Panc1 (cell line): ENCODE measurements at regions not wholly inside any gene's neighbourhood (a gene's known extent, or its start where the extent isn't known, plus 50 kb on each side); places are given as distances from the start of the nearest gene placed in this dataset.

Experiments used
- ATAC-seq: fragments of 200-7000 bp; cut with Tn5 transposase; 2 replicates; pipeline ENCODE4 v1.9.1; 2020; ENCODE audit warnings: mild to moderate bottlenecking, moderate library complexity
- BruUV-seq: library from RNA; stranded (reverse); fragments of 400-500 nt; replicated peaks from 2 replicates; lab custom pipeline; 2021; lab: Mats Ljungman, UMichigan
- CTCF ChIA-PET: fragments of 300-600 bp; sonication (Branson Sonifier 250); formaldehyde crosslinking; loops from one replicate; lab custom pipeline; 2022; ENCODE audit warnings: antibody characterized with exemption; lab: Charles Lee
- POLR2A ChIA-PET: fragments of 300-600 bp; sonication (Branson Sonifier 250); formaldehyde crosslinking; loops from one replicate; lab custom pipeline; 2022; ENCODE audit warnings: antibody characterized with exemption; lab: Charles Lee
- DNase-seq: peaks from one replicate; pipeline ENCODE4 v3.0.0-alpha.2; 2010; ENCODE audit warnings: low read depth, low spot score
- H3K27ac ChIP-seq: 2 replicates; pipeline ENCODE4 v1.5.1; 2011; ENCODE audit warnings: mild to moderate bottlenecking, low read length, inconsistent platforms
- H3K27me3 ChIP-seq: fragments of 200-500 bp; sonication (Bioruptor generic); 2 replicates; pipeline ENCODE4 v1.6.0; 2014; ENCODE audit warnings: low read length, inconsistent platforms; ENCODE audit not compliant: control insufficient read depth, insufficient read depth
- H3K36me3 ChIP-seq: fragments of 200-500 bp; sonication (Bioruptor generic); 2 replicates; pipeline ENCODE4 v1.5.1; 2014; ENCODE audit warnings: inconsistent platforms, mild to moderate bottlenecking, low read length, moderate library complexity; ENCODE audit not compliant: control insufficient read depth, insufficient read depth
- H3K4me1 ChIP-seq: 2 replicates; pipeline ENCODE4 v1.5.1; 2011; ENCODE audit warnings: inconsistent platforms, mild to moderate bottlenecking, low read length, moderate library complexity; ENCODE audit not compliant: control insufficient read depth, insufficient read depth
- H3K4me3 ChIP-seq, 2 experiments: 2 replicates each; pipeline ENCODE4 v1.5.1; 2011 to 2012; ENCODE audit warnings: low read depth in 2 of 2, low read length in 2 of 2, mild to moderate bottlenecking in 2 of 2, inconsistent platforms in 1 of 2, moderate library complexity in 1 of 2
- H3K9me3 ChIP-seq: fragments of 200-500 bp; sonication (Bioruptor generic); 2 replicates; pipeline ENCODE4 v1.5.1; 2014; ENCODE audit warnings: low read depth, mild to moderate bottlenecking, inconsistent platforms, low read length, moderate library complexity; ENCODE audit not compliant: control insufficient read depth, insufficient read depth
- POLR2AphosphoS5 ChIP-seq: IDR thresholded peaks from 2 replicates; pipeline ENCODE4 v1.6.1; 2012; ENCODE audit warnings: mild to moderate bottlenecking, low read depth, low read length, moderate library complexity
- SIN3A ChIP-seq: IDR thresholded peaks from 2 replicates; pipeline ENCODE4 v1.6.1; 2012; ENCODE audit warnings: low read depth, mild to moderate bottlenecking, low read length, moderate library complexity, borderline replicate concordance; ENCODE audit not compliant: insufficient read depth
- TCF7L2 ChIP-seq: IDR thresholded peaks from 2 replicates; pipeline ENCODE4 v1.6.1; 2011; ENCODE audit warnings: mild to moderate bottlenecking, low read depth, low read length, inconsistent platforms
- in situ Hi-C: cut with HindIII; loops from 2 replicates; pipeline ENCODE4 v1.10.0; 2016; ENCODE audit warnings: low sequenced_read_pairs, low pct_unique_long_range_greater_than_20kb
- intact Hi-C: fragments of 100-400 bp; cut with micrococcal nuclease; formaldehyde crosslinking; loops from one replicate; pipeline ENCODE4 v1.10.0; 2022; ENCODE audit not compliant: unreplicated experiment
- TF ChIP-seq, protein P1 (sequence below): fragments of 450-650 bp; IDR thresholded peaks from 2 replicates; pipeline ENCODE4 v1.5.1; 2017; ENCODE audit warnings: mild to moderate bottlenecking
- TF ChIP-seq, protein P2 (sequence below), 2 experiments: IDR thresholded peaks; 2 replicates each; pipeline ENCODE4 v1.6.1; 2011 to 2012; ENCODE audit warnings: low read depth in 2 of 2, control low read depth in 1 of 2, low read length in 1 of 2, mild to moderate bottlenecking in 1 of 2, moderate library complexity in 1 of 2; ENCODE audit not compliant: insufficient read depth in 1 of 2

DNA sequence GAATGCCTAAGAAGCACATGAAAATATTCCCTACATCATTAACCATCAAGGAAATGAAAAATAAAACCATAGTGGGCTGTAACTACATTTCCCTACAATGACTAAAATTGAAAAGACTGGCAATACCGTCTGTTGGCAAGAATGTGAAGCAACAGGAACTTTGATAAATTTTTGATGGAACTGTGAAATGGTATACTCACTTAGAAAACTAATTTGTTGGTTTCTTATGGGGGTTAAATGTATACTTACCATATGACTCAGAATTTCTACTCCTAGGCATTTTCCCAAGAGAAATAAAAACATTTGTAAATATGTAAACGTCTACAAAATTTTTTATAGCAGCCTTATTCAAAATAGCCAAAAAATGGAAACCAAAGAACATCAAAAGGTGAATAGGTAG lies 121.4 kb upstream of the PLEKHA5 start:
- intact Hi-C loops (no loop called here), in situ Hi-C loops (no loop called here)
- POLR2A ChIA-PET, result no interaction called here
- ATAC-seq (no peak), DNase-seq (no peak)
- no TSS peak for BruUV-seq
- TF ChIP-seq, protein P1, sequence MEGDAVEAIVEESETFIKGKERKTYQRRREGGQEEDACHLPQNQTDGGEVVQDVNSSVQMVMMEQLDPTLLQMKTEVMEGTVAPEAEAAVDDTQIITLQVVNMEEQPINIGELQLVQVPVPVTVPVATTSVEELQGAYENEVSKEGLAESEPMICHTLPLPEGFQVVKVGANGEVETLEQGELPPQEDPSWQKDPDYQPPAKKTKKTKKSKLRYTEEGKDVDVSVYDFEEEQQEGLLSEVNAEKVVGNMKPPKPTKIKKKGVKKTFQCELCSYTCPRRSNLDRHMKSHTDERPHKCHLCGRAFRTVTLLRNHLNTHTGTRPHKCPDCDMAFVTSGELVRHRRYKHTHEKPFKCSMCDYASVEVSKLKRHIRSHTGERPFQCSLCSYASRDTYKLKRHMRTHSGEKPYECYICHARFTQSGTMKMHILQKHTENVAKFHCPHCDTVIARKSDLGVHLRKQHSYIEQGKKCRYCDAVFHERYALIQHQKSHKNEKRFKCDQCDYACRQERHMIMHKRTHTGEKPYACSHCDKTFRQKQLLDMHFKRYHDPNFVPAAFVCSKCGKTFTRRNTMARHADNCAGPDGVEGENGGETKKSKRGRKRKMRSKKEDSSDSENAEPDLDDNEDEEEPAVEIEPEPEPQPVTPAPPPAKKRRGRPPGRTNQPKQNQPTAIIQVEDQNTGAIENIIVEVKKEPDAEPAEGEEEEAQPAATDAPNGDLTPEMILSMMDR, result no peak
- TF ChIP-seq POLR2AphosphoS5 (no peak), SIN3A (no peak), TCF7L2 (no peak)
- TF ChIP-seq, protein P2, sequence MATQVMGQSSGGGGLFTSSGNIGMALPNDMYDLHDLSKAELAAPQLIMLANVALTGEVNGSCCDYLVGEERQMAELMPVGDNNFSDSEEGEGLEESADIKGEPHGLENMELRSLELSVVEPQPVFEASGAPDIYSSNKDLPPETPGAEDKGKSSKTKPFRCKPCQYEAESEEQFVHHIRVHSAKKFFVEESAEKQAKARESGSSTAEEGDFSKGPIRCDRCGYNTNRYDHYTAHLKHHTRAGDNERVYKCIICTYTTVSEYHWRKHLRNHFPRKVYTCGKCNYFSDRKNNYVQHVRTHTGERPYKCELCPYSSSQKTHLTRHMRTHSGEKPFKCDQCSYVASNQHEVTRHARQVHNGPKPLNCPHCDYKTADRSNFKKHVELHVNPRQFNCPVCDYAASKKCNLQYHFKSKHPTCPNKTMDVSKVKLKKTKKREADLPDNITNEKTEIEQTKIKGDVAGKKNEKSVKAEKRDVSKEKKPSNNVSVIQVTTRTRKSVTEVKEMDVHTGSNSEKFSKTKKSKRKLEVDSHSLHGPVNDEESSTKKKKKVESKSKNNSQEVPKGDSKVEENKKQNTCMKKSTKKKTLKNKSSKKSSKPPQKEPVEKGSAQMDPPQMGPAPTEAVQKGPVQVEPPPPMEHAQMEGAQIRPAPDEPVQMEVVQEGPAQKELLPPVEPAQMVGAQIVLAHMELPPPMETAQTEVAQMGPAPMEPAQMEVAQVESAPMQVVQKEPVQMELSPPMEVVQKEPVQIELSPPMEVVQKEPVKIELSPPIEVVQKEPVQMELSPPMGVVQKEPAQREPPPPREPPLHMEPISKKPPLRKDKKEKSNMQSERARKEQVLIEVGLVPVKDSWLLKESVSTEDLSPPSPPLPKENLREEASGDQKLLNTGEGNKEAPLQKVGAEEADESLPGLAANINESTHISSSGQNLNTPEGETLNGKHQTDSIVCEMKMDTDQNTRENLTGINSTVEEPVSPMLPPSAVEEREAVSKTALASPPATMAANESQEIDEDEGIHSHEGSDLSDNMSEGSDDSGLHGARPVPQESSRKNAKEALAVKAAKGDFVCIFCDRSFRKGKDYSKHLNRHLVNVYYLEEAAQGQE (IDR thresholded peaks at IDR 0.05; ENCODE audit: insufficient read depth in 1 of 2, low read depth in 2 of 2, low read length in 1 of 2), result no peak
- Histone ChIP-seq H3K4me1 (no peaks in the 10 kb centered on the region), H3K36me3 (no peaks in the 10 kb centered on the region), H3K9me3 (no peaks in the 10 kb centered on the region), H3K27me3 (no peaks in the 10 kb centered on the region), H3K4me3 (no peak overlapping the region), H3K27ac (no peak overlapping the region)
- CTCF ChIA-PET, result no interaction called here

DNA sequence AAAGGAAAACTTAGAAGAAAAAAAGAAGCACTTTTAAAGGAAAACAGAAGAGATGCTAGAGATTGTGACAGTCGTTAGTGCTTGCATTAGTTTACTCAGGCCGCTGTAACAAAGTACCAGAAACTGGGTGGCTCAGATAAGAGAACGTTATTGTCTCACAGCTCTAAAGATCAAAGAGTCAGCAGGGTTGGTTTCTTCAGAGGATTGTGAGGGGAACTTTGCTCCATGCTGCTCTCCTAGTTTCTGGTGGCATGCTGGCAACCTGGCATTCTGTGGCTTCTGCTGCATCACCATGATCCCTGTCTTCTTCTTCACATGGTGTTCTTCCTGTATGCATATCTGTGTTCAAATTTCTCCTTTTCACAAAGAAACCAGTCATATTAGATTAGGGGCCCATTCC lies 119.4 kb upstream of the PLEKHA5 start:
- no peaks in the 10 kb centered on the region for H3K36me3 ChIP-seq
- no peak for ATAC-seq
- H3K4me1 ChIP-seq, result no peaks in the 10 kb centered on the region
- no peaks in the 10 kb centered on the region for H3K9me3 ChIP-seq
- intact Hi-C loops (no loop called here), in situ Hi-C loops (no loop called here)
- no peaks in the 10 kb centered on the region for H3K27me3 ChIP-seq
- no peak for DNase-seq
- TF ChIP-seq, protein P2 (IDR thresholded peaks at IDR 0.05; ENCODE audit: insufficient read depth in 1 of 2, low read depth in 2 of 2, low read length in 1 of 2), result no peak
- no peak for TF ChIP-seq SIN3A
- no peak for TF ChIP-seq POLR2AphosphoS5
- TF ChIP-seq TCF7L2, result no peak
- TF ChIP-seq, protein P1, result no peak
- no peak overlapping the region for H3K27ac ChIP-seq
- no TSS peak for BruUV-seq
- no peak overlapping the region for H3K4me3 ChIP-seq
- POLR2A ChIA-PET, result no interaction called here
- CTCF ChIA-PET, result no interaction called here
